T-helper 1 cell treated with Interleukin-12 subunit alpha and Interleukin-12 subunit beta and Interleukin-4 antibody, amounts not matched to agents 30 ng/mL and 1 ng/mL, for 36 hours (primary cell): ENCODE measurements at regions not wholly inside any gene's neighbourhood (a gene's known extent, or its start where the extent isn't known, plus 50 kb on each side); places are given as distances from the start of the nearest gene placed in this dataset.
"Not testable (repeated sequence)": the region's sequence is repeated elsewhere in the genome, so short reads cannot be mapped to it uniquely, and the experiment has no call there.

Experiments used
- intact Hi-C: fragments of 100-400 bp; cut with micrococcal nuclease; formaldehyde crosslinking; loops from one replicate; pipeline ENCODE4 v1.15.1; 2024

DNA sequence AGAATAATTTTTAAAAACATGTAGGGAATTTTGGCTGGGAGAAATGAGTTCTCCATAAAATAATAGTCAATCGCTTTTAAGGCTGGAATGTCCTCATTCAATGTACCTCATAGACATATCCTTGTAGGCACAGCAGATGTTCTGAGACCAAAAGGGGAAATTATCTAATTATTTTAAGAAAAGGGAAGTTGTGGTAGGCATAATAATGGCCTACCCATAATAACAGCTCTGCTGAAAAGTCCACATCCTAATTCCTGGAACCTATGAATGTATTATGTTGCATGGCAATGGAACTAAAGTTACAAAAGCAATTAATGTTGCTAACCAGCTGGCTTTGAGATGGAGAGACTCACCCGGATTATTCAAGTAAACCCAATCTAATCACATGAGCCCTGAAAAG, 216.1 kb downstream of the TRIM36 start:
- intact Hi-C loops, result no loop called here

- intact Hi-C loops, result no loop called here
Observed at GRCh38 chr5:114952876-114953275, 216.8 kb downstream of the TRIM36 start.

GRCh38 chr5:114949756-114950155, 220.0 kb downstream of the TRIM36 start:
- intact Hi-C loops, result no loop called here

DNA sequence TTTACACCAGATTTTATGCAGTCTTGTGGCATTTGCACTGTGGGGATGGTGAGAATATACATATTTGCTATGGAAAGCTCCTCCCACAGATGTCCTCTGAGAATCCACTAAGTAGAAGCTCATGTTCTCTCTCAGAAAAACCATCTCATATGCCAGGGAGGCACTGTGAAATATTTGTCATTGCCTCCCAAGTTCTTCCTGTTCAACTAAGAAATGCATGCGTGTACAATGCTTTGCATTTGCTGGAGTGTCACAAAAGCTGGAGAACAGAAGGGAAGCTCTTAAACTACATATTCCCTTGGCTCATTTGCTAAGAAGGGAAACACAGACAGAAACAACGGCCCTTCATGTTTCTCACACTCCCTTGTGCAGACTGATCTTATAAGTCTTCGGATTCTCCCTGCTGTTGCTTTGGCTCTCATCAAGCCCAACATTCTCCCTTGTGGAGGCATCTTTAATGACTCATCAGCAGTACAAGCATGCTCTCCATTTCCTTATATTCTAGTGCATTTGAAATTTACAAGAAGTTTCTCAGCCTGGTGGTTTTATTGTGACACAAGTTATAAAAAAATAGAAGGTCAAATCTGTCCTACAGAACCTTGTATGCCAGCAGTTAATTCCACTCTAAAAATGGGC, 220.6 kb downstream of the TRIM36 start:
- intact Hi-C loops, result no loop called here

- intact Hi-C loops, result no loop called here
Observed at GRCh38 chr5:114948363-114948762, 221.3 kb downstream of the TRIM36 start.

DNA sequence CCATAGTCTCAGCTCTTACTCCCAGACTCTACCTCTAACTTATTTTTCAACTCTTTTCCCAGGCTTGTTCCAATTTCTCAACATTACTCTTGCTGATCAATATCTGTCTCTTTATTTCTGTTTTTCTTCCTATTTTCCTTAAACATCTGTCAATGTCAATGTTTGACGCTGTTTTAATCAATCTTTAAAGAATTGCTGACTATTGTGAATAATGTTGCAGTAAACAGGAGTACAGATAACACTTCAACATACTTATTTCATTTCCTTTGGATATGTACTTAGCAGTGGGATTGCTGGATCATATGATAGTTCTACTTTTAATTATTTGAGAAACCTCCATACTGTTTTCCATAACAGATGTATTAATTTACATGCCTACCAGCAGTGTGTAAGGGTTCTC, 229.0 kb downstream of the TRIM36 start:
- intact Hi-C loops, result no loop called here

GRCh38 chr5:114935490-114935889, 234.2 kb downstream of the TRIM36 start:
- intact Hi-C loops, result no loop called here

DNA sequence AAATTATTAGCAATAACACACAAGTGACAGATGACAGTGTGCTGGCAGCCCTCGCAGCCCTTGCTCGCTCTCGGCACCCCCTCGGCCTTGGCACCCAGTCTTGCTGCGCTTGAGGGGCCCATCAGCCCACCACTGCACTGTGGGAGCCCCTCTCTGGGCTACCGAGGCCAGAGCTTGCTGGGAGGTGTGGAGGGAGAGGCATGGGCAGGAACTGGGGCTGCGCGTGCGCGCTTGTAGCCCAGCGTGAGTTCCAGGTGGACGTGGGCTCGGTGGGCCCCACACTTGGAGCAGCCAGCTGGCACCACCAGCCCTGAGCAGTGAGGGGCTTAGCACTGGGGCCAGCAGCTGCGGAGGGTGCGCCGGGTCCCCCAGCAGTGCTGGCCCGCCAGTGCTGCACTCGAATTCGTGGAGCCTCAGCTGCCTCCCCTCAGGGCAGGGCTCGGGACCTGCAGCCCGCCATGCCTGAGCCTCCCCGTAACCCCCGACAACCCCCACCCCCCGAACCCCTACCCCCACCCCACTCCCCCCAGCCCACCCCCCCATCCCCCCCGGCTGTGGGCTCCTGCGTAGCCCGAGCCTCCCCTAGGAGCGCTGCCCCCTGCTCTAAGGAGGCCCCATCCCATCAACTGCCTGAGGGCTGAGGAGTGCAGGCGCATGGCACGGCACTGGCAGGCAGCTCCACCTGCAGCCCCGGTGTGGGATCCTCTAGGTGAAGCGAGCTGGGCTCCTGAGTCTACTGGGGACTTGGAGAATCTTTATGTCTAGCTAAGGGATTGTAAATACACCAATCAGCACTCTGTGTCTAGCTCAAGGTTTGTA, 240.9 kb downstream of the TRIM36 start:
- intact Hi-C loops, result no loop called here

- intact Hi-C loops, result no loop called here
Observed at GRCh38 chr5:114924769-114925168, 244.9 kb downstream of the TRIM36 start.

DNA sequence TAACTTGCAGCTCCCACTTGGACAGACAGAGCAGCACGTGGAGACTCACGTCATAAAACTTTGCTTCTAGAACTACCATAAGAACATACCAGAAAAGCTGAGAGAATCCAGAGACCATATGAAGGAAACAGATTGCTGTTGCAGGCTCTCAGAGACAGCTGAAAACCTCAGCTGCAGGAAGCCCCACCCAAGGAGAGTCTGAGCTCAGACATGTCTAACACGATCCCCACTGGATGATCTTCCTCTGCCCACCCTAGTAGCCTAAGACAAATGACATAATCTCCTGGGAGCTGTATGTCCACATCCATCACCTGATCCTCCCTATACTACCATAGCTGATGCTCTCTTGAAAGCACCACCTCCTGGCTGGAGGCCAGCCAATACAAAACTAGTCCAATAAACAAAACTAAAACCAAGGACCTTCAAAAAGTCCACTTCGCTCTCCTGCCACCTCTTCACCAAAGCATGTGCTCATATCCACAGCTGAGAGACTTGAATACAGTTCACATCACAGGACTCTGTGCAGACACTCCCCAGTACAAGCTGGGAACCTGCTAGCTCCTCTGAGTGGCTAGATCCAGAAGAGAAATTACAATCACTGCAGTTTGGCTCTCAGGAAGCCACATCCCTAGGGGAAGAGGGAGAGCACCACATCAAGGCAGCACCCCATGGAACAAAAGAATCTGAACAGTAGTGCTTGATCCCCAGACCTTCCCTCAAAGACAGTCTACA, 257.4 kb downstream of the TRIM36 start:
- intact Hi-C loops, result no loop called here

GRCh38 chr5:114910727-114911126, 259.0 kb downstream of the TRIM36 start:
- intact Hi-C loops, result no loop called here

DNA sequence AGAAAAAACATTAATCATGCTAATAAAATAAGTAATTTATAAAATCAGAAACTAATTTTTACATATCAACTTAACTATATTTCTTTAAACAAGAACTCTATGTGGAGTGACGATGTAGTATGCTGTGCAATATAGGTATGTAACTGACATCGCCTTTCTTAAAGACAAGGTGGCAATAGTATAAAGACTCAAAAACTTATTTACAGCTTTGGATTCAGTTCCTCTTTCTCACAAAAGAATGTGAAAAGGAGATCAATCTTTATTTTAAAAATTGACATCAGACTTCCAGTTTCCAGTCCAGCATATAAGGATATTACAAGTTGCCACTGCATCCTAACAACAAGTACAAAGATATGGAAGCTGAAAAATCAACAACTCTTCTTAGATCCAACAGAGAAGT, 260.3 kb downstream of the TRIM36 start:
- intact Hi-C loops, result no loop called here

DNA sequence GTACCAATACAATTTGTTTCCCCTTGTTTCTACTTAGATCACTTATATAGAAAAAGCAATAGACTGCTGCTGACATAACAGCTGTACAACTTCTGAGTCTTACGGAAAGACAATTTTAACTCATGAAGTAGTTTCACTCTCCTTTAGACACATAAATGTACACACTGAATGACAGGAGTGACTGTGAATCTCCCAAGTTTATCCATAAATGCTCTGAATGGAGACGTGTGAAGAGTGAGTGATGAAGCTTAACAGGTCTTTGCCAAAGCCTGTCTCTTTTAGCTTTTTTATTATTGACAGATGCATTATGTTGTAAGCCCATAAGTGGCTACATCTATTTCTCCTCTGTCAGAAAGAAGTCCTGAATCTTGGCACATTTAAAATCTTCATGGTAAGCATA, 265.9 kb downstream of the TRIM36 start:
- intact Hi-C loops, result no loop called here

- intact Hi-C loops, result no loop called here
Observed at GRCh38 chr5:114898602-114899001, 271.1 kb downstream of the TRIM36 start.

- intact Hi-C loops, result no loop called here
Observed at GRCh38 chr5:114883675-114884074, 286.0 kb downstream of the TRIM36 start.

DNA sequence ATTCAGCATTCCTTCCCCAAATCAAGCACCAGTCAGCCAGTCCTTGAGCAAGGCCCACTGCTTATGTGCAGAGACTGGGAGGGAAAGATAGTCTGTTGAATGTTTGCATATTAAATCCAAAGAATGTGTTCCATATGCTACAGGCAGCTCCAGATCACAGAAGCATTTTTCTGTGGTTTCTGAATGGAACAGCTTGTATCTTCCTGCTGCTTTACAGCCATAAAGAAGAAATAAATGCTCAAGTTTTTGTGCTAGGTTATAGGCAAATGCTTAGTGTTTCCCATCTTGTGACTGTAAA, 310.3 kb downstream of the TRIM36 start:
- intact Hi-C loops, result no loop called here

DNA sequence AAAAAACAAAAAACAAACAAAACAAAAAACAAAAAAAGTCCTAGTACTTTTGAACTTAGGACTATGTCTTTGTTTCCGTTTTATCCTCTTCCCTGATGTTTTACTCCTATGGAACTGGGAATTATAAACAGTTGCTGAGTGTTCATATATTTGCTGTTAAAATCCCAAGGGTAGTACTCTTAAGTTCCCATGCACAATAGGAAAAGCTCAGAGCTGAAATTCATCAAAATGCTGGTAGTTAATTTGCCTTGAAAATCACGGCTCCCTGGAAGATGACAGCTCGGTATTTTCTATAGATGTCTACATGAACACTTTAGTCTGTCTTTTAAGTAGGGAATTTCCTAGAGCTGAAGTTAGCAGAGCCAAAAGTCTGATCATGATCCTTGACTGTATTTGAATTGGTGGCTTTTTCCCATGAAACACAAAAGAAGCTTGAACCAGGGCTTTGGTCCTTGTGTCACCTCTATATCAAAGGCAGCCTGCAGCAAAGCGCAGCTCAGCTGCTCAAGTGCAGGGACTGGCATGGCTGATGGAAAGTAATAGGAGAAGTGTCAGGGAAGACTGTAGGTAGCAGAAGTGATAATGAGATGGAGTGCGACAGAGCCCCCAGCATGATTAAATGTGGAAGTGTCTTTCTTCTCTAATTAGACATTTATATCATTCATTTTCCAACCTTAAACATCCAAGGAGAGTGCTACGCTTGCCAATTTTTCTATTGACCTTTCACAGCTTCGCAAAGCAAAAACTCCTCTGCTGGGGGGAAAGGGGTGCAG, 310.9 kb downstream of the TRIM36 start:
- intact Hi-C loops, result no loop called here

DNA sequence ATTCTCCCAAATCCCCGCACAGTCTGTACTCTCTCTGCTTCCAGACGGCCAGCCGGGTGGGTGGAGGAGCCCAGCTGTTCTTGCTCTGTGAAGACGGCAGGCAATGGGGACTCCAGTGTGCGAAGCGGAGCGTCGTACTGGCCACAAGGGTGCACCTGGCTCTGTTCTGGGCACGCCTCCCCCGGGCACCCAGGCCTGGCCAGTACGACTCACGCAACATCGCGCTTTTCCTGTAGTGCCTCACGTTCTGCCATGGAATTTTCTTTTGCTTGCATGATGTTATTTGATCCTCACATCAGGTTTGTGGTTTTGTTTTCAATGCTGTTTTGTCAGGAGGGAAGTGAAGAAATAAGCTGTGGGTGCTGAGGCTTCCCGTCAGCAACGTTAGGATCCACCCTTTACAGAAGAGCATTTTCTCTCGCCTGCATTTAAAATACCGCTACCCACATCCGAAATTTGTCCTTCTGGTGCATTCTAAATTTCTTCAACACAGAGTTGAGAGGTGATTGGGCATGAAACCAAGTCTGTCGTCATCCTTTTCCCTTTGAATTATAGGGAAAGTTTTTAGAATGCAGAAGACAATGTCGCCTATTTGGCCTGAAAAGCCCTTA, 311.7 kb downstream of the TRIM36 start:
- intact Hi-C loops, result no loop called here

DNA sequence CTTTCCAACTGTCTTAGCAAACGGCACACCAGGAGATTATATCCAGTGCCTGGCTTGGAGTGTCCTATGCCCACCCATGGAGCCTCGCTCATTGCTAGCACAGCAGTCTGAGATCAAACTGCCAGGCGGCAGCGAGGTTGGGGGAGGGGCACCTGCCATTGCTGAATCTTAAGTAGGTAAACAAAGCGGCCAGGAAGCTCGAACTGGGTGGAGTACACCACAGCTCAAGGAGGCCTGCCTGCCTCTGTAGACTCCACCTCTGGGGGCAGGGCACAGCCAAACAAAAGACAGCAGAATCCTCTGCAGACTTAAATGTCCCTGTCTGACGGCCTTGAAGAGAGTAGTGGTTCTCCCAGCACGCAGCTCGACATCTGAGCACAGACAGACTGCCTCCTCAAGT, 325.0 kb downstream of the TRIM36 start:
- intact Hi-C loops, result not testable (repeated sequence)

DNA sequence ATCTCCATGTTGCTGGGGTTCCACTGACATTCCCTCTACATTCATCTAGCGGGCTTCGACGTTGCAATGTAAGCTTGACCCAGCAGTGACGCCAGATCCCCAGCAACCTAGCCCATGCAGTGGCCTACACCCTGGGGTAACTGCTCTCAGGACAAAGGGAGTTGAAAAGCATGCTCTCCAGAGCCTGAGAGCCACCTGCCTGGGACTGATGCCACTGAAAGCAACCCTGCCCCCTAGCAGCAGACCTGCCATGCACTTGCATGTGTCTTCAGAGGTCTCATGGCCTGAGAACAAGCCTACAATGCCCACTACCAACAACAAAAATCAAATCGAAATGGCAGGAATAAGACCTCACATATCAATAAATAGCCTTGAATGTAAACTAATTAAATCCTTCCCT, 330.3 kb downstream of the TRIM36 start:
- intact Hi-C loops, result no loop called here

DNA sequence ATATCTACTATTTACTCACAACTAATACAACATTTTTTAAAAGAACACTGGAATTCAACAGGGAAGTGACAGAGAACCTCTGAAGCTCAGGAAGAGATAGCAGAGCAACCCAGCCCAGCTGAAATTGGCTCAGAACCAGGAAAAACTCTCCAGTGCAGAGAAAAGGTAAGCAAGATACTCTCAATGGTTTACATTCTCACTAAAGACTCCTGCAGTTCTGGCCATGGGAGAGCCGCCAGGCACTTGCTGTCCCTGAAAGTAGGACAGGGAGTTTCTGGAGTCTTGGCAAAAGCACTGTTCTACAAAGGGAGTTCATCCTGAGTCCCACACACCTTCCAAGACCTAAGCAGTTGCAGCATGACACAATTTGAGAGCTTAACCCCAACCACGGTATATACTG, 330.8 kb downstream of the TRIM36 start:
- intact Hi-C loops, result no loop called here
